PC-9 (cell line): ENCODE measurements at regions not wholly inside any gene's neighbourhood (a gene's known extent, or its start where the extent isn't known, plus 50 kb on each side); places are given as distances from the start of the nearest gene placed in this dataset.
A peak's percentile ranks its signal among the peaks of the same experiment; 100 is the strongest.

Source experiments
- BruUV-seq: library from RNA; stranded (reverse); fragments of 400-500 nt; replicated peaks from 2 replicates; lab custom pipeline; 2021; lab: Mats Ljungman, UMichigan
- CTCF ChIA-PET: fragments of 300-600 bp; sonication (Branson Sonifier 250); formaldehyde crosslinking; loops from one replicate; lab custom pipeline; 2022; ENCODE audit warnings: antibody characterized with exemption; lab: Charles Lee
- POLR2A ChIA-PET: fragments of 300-600 bp; sonication (Branson Sonifier 250); formaldehyde crosslinking; loops from one replicate; lab custom pipeline; 2022; ENCODE audit warnings: antibody characterized with exemption; ENCODE audit not compliant: unreplicated experiment; lab: Charles Lee
- DNase-seq, 2 experiments: peaks; one replicate each; pipeline versions ENCODE4 v3.0.0 to v3.0.0-alpha.2; 2015 to 2022; ENCODE audit warnings: mixed read lengths in 1 of 2
- H2AFZ ChIP-seq: fragments of 200-600 bp; sonication (generic); 2 replicates; pipeline ENCODE4 v1.8.1; 2017; ENCODE audit warnings: antibody characterized with exemption
- H3F3A ChIP-seq: fragments of 200-600 bp; sonication (generic); 2 replicates; pipeline ENCODE4 v1.8.1; 2017; ENCODE audit warnings: antibody characterized with exemption, mild to moderate bottlenecking, low read depth; ENCODE audit not compliant: insufficient read depth
- H3K27ac ChIP-seq: fragments of 200-600 bp; sonication (generic); 2 replicates; pipeline ENCODE4 v1.6.1; 2016; ENCODE audit warnings: mixed run types
- H3K27me3 ChIP-seq: fragments of 200-600 bp; sonication (generic); 2 replicates; pipeline ENCODE4 v1.6.1; 2016; ENCODE audit warnings: low read depth, mixed run types; ENCODE audit not compliant: insufficient read depth
- H3K36me3 ChIP-seq: fragments of 200-600 bp; sonication (generic); 2 replicates; pipeline ENCODE4 v1.6.1; 2016; ENCODE audit warnings: low read depth, mixed run types
- H3K4me1 ChIP-seq: fragments of 200-600 bp; sonication (generic); replicated peaks from 2 replicates; pipeline ENCODE4 v1.6.1; 2016; ENCODE audit warnings: mixed run types; ENCODE audit not compliant: insufficient read depth
- H3K4me2 ChIP-seq: fragments of 200-600 bp; sonication (generic); 2 replicates; pipeline ENCODE4 v1.6.1; 2017; ENCODE audit warnings: mixed run types
- H3K4me3 ChIP-seq: fragments of 200-600 bp; sonication (generic); 2 replicates; pipeline ENCODE4 v1.6.1; 2016; ENCODE audit warnings: mixed run types
- H3K79me2 ChIP-seq: fragments of 200-600 bp; sonication (generic); 2 replicates; pipeline ENCODE4 v1.6.1; 2017; ENCODE audit warnings: low read depth, mixed run types
- H3K9me2 ChIP-seq: fragments of 200-600 bp; sonication (generic); 2 replicates; pipeline ENCODE4 v1.8.1; 2017; ENCODE audit warnings: mild to moderate bottlenecking; ENCODE audit not compliant: insufficient read depth
- H3K9me3 ChIP-seq: fragments of 200-600 bp; sonication (generic); 2 replicates; pipeline ENCODE4 v1.8.1; 2016; ENCODE audit warnings: low read depth; ENCODE audit not compliant: insufficient read depth
- H4K20me1 ChIP-seq: fragments of 200-600 bp; sonication (generic); 2 replicates; pipeline ENCODE4 v1.8.1; 2017; ENCODE audit not compliant: insufficient read depth
- CTCF ChIP-seq: fragments of 200-600 bp; sonication (generic); conservative IDR thresholded peaks from 2 replicates; pipeline ENCODE4 v1.6.1; 2017; ENCODE audit warnings: mixed run types, antibody characterized with exemption, mild to moderate bottlenecking, moderate library complexity
- EZH2 ChIP-seq: fragments of 200-600 bp; sonication (generic); IDR thresholded peaks from 2 replicates; pipeline ENCODE4 v1.8.0; 2017; ENCODE audit warnings: antibody characterized with exemption, low read depth
- intact Hi-C: fragments of 100-400 bp; cut with micrococcal nuclease; formaldehyde crosslinking; loops from one replicate; pipeline ENCODE4 v1.10.0; 2022; ENCODE audit not compliant: unreplicated experiment

GRCh38 chr11:112310848-112311247 is 50.2 kb upstream of the PLET1 start:
- ChIA-PET CTCF (no interaction called here), POLR2A (no interaction called here)
- no TSS peak for BruUV-seq
- DNase-seq: no peak
- no peak overlapping the region for H3K4me3 ChIP-seq
- no peaks in the 10 kb centered on the region for H3K36me3 ChIP-seq
- peaks cover 16% of the 10 kb centered on the region for H3K4me1 ChIP-seq
- peaks cover 4% of the 10 kb centered on the region; the same call in 1 of the 2 replicates for H3K9me3 ChIP-seq
- no peaks in the 10 kb centered on the region for H4K20me1 ChIP-seq
- TF ChIP-seq CTCF: no peak
- no peak for TF ChIP-seq EZH2
- H3K79me2 ChIP-seq: no peaks in the 10 kb centered on the region
- intact Hi-C loops: no loop called here
- peaks cover 16% of the 10 kb centered on the region; the same call in 1 of the 2 replicates for H3F3A ChIP-seq
- H3K27ac ChIP-seq: peak overlapping the region; percentile 22; the same call in 1 of the 2 replicates
- no peak overlapping the region for H2AFZ ChIP-seq
- peak overlapping the region; percentile 35 for H3K4me2 ChIP-seq
- no peaks in the 10 kb centered on the region for H3K27me3 ChIP-seq
- H3K9me2 ChIP-seq: no peaks in the 10 kb centered on the region

DNA sequence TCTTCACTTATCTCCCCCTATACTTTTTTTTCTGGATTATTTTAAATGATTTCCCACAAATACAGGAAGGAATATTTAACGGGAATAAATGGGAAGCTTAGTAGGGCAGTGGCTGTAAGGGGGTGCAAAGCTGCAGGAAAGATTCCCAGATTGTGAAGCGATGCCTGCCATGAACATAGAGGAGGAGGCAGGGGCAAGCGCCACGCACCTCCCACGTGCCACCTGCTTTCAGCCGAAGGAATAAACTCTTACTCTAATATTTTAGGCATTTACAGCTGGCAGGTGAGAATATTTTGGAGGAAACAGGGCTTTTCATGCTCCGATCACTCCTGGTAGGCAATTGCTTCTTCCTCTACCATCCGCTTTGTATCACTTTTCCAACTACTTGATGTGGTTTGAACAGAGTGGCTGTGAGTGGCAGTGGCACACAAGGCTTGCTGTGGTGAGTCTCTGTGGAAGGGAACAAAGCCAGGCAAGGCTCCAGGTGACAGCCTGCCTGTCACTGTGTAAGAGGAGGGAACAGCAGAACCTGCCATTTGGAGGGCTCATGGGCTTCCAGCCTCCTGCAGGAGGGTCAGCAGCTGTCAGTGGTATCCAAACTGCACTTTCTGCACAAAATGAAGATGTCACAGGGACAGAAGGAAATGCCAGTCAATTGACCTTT is 54.5 kb upstream of the PLET1 start:
- no peak overlapping the region for H3K27ac ChIP-seq
- POLR2A ChIA-PET: no interaction called here
- intact Hi-C loops: no loop called here
- H3K4me3 ChIP-seq: no peak overlapping the region
- H3K27me3 ChIP-seq: no peaks in the 10 kb centered on the region
- peaks cover 33% of the 10 kb centered on the region for H3K4me1 ChIP-seq
- no peak overlapping the region for H3K4me2 ChIP-seq
- no peaks in the 10 kb centered on the region for H3K79me2 ChIP-seq
- no peak for TF ChIP-seq CTCF
- TF ChIP-seq EZH2: no peak
- H3K36me3 ChIP-seq: no peaks in the 10 kb centered on the region
- CTCF ChIA-PET: no interaction called here
- H2AFZ ChIP-seq: no peak overlapping the region
- no peaks in the 10 kb centered on the region for H4K20me1 ChIP-seq
- peak in 1 of 2 experiments; percentile 10 for DNase-seq
- no peaks in the 10 kb centered on the region for H3K9me3 ChIP-seq
- no TSS peak for BruUV-seq
- no peaks in the 10 kb centered on the region for H3K9me2 ChIP-seq
- H3F3A ChIP-seq: peaks cover 23% of the 10 kb centered on the region

DNA sequence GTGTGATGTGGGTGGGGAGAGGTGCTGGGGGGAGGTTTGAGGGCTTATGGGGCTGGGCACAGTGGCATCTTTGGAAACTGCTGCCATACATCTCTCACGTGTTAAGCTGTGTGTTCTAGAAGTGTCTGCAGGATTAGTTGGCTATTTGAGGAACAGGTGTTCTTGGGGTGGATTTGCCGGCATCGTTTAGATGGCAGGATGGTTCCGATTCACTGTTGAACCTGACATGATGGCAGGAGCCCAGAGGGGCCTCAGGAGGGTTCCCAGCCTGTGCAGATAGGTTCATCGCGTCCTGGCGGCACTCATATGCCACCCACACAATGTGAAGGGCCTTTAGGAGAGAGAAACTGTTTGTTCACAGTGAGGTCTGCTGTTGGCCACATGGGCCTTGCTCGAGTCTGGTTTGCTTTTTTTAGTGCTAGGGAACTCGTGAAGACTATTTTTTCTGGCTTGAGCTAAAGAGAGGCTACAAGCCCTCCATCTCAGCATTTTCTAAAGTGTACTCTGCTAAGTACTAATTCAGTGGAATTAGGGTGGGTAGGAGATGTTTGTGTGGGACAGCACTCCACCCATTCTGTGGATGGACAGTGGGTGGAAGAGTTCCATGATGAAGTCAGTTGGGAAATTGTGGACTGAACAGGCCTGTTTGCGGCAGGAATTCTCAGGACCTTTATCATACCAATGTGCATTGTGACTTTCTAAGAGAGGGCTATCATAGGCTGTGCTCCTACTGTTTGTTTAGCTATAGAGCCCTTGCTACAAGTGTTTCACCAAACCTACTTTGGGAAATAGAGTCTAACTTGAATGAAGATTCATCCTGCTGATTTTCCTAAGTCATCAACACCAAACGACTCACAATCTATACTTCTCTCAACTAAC is 55.4 kb upstream of the PLET1 start:
- POLR2A ChIA-PET: no interaction called here
- H3K9me3 ChIP-seq: no peaks in the 10 kb centered on the region
- no peak overlapping the region for H3K4me3 ChIP-seq
- DNase-seq: peak in 1 of 2 experiments; percentile 23
- H3K36me3 ChIP-seq: no peaks in the 10 kb centered on the region
- intact Hi-C loops: no loop called here
- no peaks in the 10 kb centered on the region for H4K20me1 ChIP-seq
- CTCF ChIA-PET: no interaction called here
- TF ChIP-seq CTCF (no peak), EZH2 (no peak)
- H3K9me2 ChIP-seq: no peaks in the 10 kb centered on the region
- no peak overlapping the region for H3K4me2 ChIP-seq
- H2AFZ ChIP-seq: no peak overlapping the region
- peaks cover 21% of the 10 kb centered on the region for H3F3A ChIP-seq
- no peak overlapping the region for H3K27ac ChIP-seq
- peaks cover 33% of the 10 kb centered on the region for H3K4me1 ChIP-seq
- H3K79me2 ChIP-seq: no peaks in the 10 kb centered on the region
- no peaks in the 10 kb centered on the region for H3K27me3 ChIP-seq
- BruUV-seq: no TSS peak
